Inflammatory macrophage (primary cell): ENCODE measurements at regions not wholly inside any gene's neighbourhood (a gene's known extent, or its start where the extent isn't known, plus 50 kb on each side); places are given as distances from the start of the nearest gene placed in this dataset.
A peak's percentile ranks its signal among the peaks of the same experiment; 100 is the strongest.

Experiments used
- DNase-seq, 2 donors: peaks; one replicate each; pipeline ENCODE4 v3.0.0-alpha.2; 2020 to 2022

- DNase-seq, result no peak
These were observed 55.6 kb upstream of the ALOX12 start for GRCh38 chr17:6940186-6940649.

GRCh38 chr17:6941989-6942388 is 53.9 kb upstream of the ALOX12 start:
- no peak for DNase-seq

- DNase-seq, result peak in 1 of 2 donors; percentile 44
These were observed 52.4 kb upstream of the ALOX12 start for GRCh38 chr17:6943406-6943805.
